Astrocyte (in vitro differentiated cells and primary cell): ENCODE measurements at regions not wholly inside any gene's neighbourhood (a gene's known extent, or its start where the extent isn't known, plus 50 kb on each side); places are given as distances from the start of the nearest gene placed in this dataset.

ENCODE experiments used
- CTCF ChIP-seq: IDR thresholded peaks from 2 replicates; pipeline ENCODE4 v1.5.1; 2011; ENCODE audit warnings: low read depth, mild to moderate bottlenecking, inconsistent platforms, low read length, moderate library complexity; ENCODE audit not compliant: insufficient read depth
- EZH2 ChIP-seq: IDR thresholded peaks from 2 replicates; pipeline ENCODE4 v1.6.1; 2012; ENCODE audit warnings: mild to moderate bottlenecking, low read length, inconsistent platforms; ENCODE audit not compliant: insufficient read depth

DNA sequence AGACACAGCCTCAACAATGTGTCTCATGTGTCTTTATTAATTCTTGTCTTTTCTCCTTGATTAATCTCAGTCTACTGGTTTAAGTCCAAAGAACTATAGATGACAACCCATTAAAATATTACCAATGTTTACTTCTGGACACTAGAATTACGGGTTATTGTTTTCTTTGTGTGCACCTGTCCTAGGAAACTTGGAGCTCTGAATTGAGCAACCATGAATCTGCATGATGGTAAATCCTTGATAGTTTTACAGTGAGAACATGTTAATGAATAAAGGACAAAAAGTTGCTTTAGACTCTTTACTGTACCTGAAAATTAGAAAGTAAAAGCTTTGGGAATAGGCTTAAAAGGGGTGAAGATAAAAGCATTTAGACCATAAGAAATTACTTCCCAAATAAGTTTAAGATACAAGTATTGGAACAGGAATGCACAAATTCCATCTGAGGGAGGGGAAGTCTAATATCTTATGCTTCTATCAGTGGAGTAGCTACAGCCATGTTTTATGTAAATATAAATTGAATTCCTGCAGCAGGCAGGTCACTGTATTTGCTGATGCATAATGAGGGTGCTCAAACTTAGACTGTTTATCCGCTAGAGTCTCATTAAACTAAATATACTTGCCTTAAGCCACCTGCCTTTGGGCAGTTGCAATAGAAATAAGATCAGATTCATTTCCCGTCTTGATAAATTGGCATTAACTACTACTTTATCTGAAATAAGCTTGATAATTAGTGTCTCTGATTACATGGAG lies 603.7 kb upstream of the GCFC2 start:
- TF ChIP-seq CTCF (no peak), EZH2 (no peak)
